ENCODE measurements at regions not wholly inside any gene's neighbourhood (a gene's known extent, or its start where the extent isn't known, plus 50 kb on each side); places are given as distances from the start of the nearest gene placed in this dataset.

GRCh38 chr10:4587466-4587865, 238.5 kb upstream of the AKR1E2 start:
- no peak for DNase-seq (ENCODE audit: low spot score)

GRCh38 chr10:4586776-4587175, 239.2 kb upstream of the AKR1E2 start:
- no peak for DNase-seq (ENCODE audit: low spot score)

GRCh38 chr10:4581929-4582328, 244.1 kb upstream of the AKR1E2 start:
- no peak for DNase-seq (ENCODE audit: low spot score)

- no peak for DNase-seq (ENCODE audit: low spot score)
These were observed 246.2 kb upstream of the AKR1E2 start for GRCh38 chr10:4579844-4580243.

- no peak for DNase-seq (ENCODE audit: low spot score)
These were observed 249.8 kb upstream of the AKR1E2 start for GRCh38 chr10:4576206-4576605.

- no peak for DNase-seq (ENCODE audit: low spot score)
These were observed 256.9 kb upstream of the AKR1E2 start for GRCh38 chr10:4569151-4569550.

GRCh38 chr10:4568731-4569130, 257.3 kb upstream of the AKR1E2 start:
- DNase-seq (ENCODE audit: low spot score) = no peak

- no peak for DNase-seq (ENCODE audit: low spot score)
These were observed 257.9 kb upstream of the AKR1E2 start for GRCh38 chr10:4568086-4568485.

- DNase-seq (ENCODE audit: low spot score) = no peak
These were observed 258.4 kb upstream of the AKR1E2 start for GRCh38 chr10:4567637-4568036.

GRCh38 chr10:4566011-4566410, 260.0 kb upstream of the AKR1E2 start:
- DNase-seq (ENCODE audit: low spot score) = no peak

GRCh38 chr10:4561296-4561695, 264.7 kb upstream of the AKR1E2 start:
- no peak for DNase-seq (ENCODE audit: low spot score)

- no peak for DNase-seq (ENCODE audit: low spot score)
These were observed 268.5 kb upstream of the AKR1E2 start for GRCh38 chr10:4557469-4557868.

- no peak for DNase-seq (ENCODE audit: low spot score)
These were observed 269.5 kb upstream of the AKR1E2 start for GRCh38 chr10:4556527-4556926.

- DNase-seq (ENCODE audit: low spot score) = no peak
These were observed 270.1 kb upstream of the AKR1E2 start for GRCh38 chr10:4555920-4556319.

- no peak for DNase-seq (ENCODE audit: low spot score)
These were observed 276.8 kb upstream of the AKR1E2 start for GRCh38 chr10:4549139-4549653.

- no peak for DNase-seq (ENCODE audit: low spot score)
These were observed 279.1 kb upstream of the AKR1E2 start for GRCh38 chr10:4546931-4547330.

GRCh38 chr10:4546500-4546899, 279.5 kb upstream of the AKR1E2 start:
- no peak for DNase-seq (ENCODE audit: low spot score)

GRCh38 chr10:4545062-4545461, 280.9 kb upstream of the AKR1E2 start:
- DNase-seq (ENCODE audit: low spot score) = no peak

GRCh38 chr10:4543938-4544533, 282.0 kb upstream of the AKR1E2 start:
- DNase-seq (ENCODE audit: low spot score) = no peak

- peak; percentile 32 for DNase-seq (ENCODE audit: low spot score)
These were observed 284.7 kb upstream of the AKR1E2 start for GRCh38 chr10:4541292-4541691.

GRCh38 chr10:4538016-4538415, 288.0 kb upstream of the AKR1E2 start:
- no peak for DNase-seq (ENCODE audit: low spot score)

GRCh38 chr10:4535521-4535920, 290.5 kb upstream of the AKR1E2 start:
- DNase-seq (ENCODE audit: low spot score) = no peak

GRCh38 chr10:4533621-4534020, 292.4 kb upstream of the AKR1E2 start:
- DNase-seq (ENCODE audit: low spot score) = no peak

GRCh38 chr10:4532976-4533375, 293.0 kb upstream of the AKR1E2 start:
- no peak for DNase-seq (ENCODE audit: low spot score)
